HCT116 (cell line): ENCODE measurements at regions not wholly inside any gene's neighbourhood (a gene's known extent, or its start where the extent isn't known, plus 50 kb on each side); places are given as distances from the start of the nearest gene placed in this dataset.

Experiments
- ATAC-seq: fragments of 200-7000 bp; cut with Tn5 transposase; 2 replicates; pipeline ENCODE4 v1.9.1; 2020; ENCODE audit warnings: mild to moderate bottlenecking, moderate library complexity
- BruUV-seq: library from RNA; stranded (reverse); fragments of 400-500 nt; replicated peaks from 2 replicates; lab custom pipeline; 2021; lab: Mats Ljungman, UMichigan
- CTCF ChIA-PET: fragments of 300-600 bp; sonication (Branson Sonifier 250); formaldehyde crosslinking; loops from one replicate; lab custom pipeline; 2021; ENCODE audit warnings: antibody characterized with exemption; lab: Charles Lee
- POLR2A ChIA-PET: fragments of 300-600, 350-600 bp; sonication (Branson Sonifier 250); formaldehyde crosslinking; loops from one replicate; lab custom pipeline; 2021; ENCODE audit warnings: antibody characterized with exemption; lab: Charles Lee
- RAD21 ChIA-PET, 2 experiments: fragments of 300-600 bp; sonication (Branson Sonifier 250); formaldehyde crosslinking; loops; one replicate each; lab custom pipeline; 2023; ENCODE audit warnings: low total read pairs in 2 of 2; ENCODE audit not compliant: uncharacterized antibody in 2 of 2, unreplicated experiment in 2 of 2, low non-redundant PET in 1 of 2; lab: Charles Lee
- DNase-seq: peaks from one replicate; pipeline ENCODE4 v3.0.0-alpha.2; 2010; ENCODE audit warnings: low read depth, low spot score
- H2AFZ ChIP-seq: fragments of 200-600 bp; shearing (Covaris generic), sonication (generic); 2 replicates; pipeline ENCODE4 v1.6.1; 2017; ENCODE audit warnings: low read depth, mixed run types, mixed read lengths, antibody characterized with exemption, low read length; ENCODE audit not compliant: poor library complexity, severe bottlenecking
- H3K27ac ChIP-seq: 2 replicates; pipeline ENCODE4 v1.5.1; 2012; ENCODE audit warnings: low read depth, low read length
- H3K27me3 ChIP-seq: fragments of 200-600 bp; sonication (generic); 2 replicates; pipeline ENCODE4 v1.6.1; 2016; ENCODE audit warnings: mixed run types, low read length, mixed read lengths; ENCODE audit not compliant: insufficient read depth
- H3K36me3 ChIP-seq, 2 experiments: fragments of 200-500 bp in 1 of 2; fragments of 200-600 bp in 1 of 2; sonication (Bioruptor generic) in 1 of 2; sonication (generic) in 1 of 2; 2 replicates each; pipeline versions ENCODE4 v1.5.1 to v1.6.1; 2014 to 2016; ENCODE audit warnings: low read length in 2 of 2, inconsistent platforms in 1 of 2, mixed read lengths in 1 of 2, mixed run types in 1 of 2; ENCODE audit not compliant: insufficient read depth in 2 of 2, control insufficient read depth in 1 of 2
- H3K4me1 ChIP-seq, 2 experiments: fragments of 200-600 bp in 1 of 2; sonication (generic) in 1 of 2; 2 replicates each; pipeline versions ENCODE4 v1.5.1 to v1.6.1; 2012 to 2017; ENCODE audit warnings: low read length in 2 of 2, inconsistent platforms in 1 of 2, mild to moderate bottlenecking in 1 of 2, mixed read lengths in 1 of 2, mixed run types in 1 of 2, moderate library complexity in 1 of 2; ENCODE audit not compliant: insufficient read depth in 2 of 2, control insufficient read depth in 1 of 2
- H3K4me2 ChIP-seq: fragments of 200-600 bp; sonication (generic); 2 replicates; pipeline ENCODE4 v1.6.1; 2017; ENCODE audit warnings: mixed run types, low read length, mixed read lengths
- H3K4me3 ChIP-seq, 2 experiments: fragments of 200-600 bp in 1 of 2; sonication (generic) in 1 of 2; replicated peaks in 1 of 2; 2 replicates each; pipeline ENCODE4 v1.5.1; 2011 to 2016; ENCODE audit warnings: low read length in 2 of 2, control low read depth in 1 of 2, low read depth in 1 of 2, mild to moderate bottlenecking in 1 of 2, mixed read lengths in 1 of 2, mixed run types in 1 of 2
- H3K79me2 ChIP-seq: fragments of 200-600 bp; sonication (generic); 2 replicates; pipeline ENCODE4 v1.6.1; 2017; ENCODE audit warnings: mild to moderate bottlenecking, mixed run types, low read length, moderate library complexity, mixed read lengths; ENCODE audit not compliant: insufficient read depth
- H3K9ac ChIP-seq: fragments of 200-600 bp; sonication (generic); 2 replicates; pipeline ENCODE4 v1.6.1; 2016; ENCODE audit warnings: low read length, mixed read lengths
- H3K9me2 ChIP-seq: fragments of 200-600 bp; sonication (generic), shearing (Covaris generic); 2 replicates; pipeline ENCODE4 v1.6.1; 2017; ENCODE audit warnings: mixed run types, mild to moderate bottlenecking, moderate library complexity; ENCODE audit not compliant: insufficient read depth
- H3K9me3 ChIP-seq, 2 experiments: fragments of 200-500 bp in 1 of 2; fragments of 200-600 bp in 1 of 2; sonication (Bioruptor generic) in 1 of 2; sonication (generic) in 1 of 2; 2 replicates each; pipeline ENCODE4 v1.6.1; 2014 to 2017; ENCODE audit warnings: low read length in 2 of 2, mixed read lengths in 2 of 2, inconsistent platforms in 1 of 2, low read depth in 1 of 2, mild to moderate bottlenecking in 1 of 2, mixed run types in 1 of 2, moderate library complexity in 1 of 2; ENCODE audit not compliant: control insufficient read depth in 1 of 2, insufficient read depth in 1 of 2
- H4K20me1 ChIP-seq: fragments of 200-600 bp; sonication (generic), shearing (Covaris generic); 2 replicates; pipeline ENCODE4 v1.6.1; 2017; ENCODE audit warnings: mixed run types, mild to moderate bottlenecking, moderate library complexity; ENCODE audit not compliant: insufficient read depth
- CBX3 ChIP-seq: IDR thresholded peaks from 2 replicates; pipeline ENCODE4 v1.6.1; 2012; ENCODE audit warnings: low read depth
- CEBPB ChIP-seq: IDR thresholded peaks from 2 replicates; pipeline ENCODE4 v1.6.1; 2012; ENCODE audit warnings: low read depth
- EGR1 ChIP-seq: IDR thresholded peaks from 2 replicates; pipeline ENCODE4 v1.6.1; 2012; ENCODE audit warnings: low read depth
- ELF1 ChIP-seq: IDR thresholded peaks from 2 replicates; pipeline ENCODE4 v1.6.1; 2012; ENCODE audit warnings: low read depth, borderline replicate concordance
- EZH2 ChIP-seq: fragments of 200-600 bp; sonication (generic); IDR thresholded peaks from 2 replicates; pipeline ENCODE4 v1.6.1; 2017; ENCODE audit warnings: antibody characterized with exemption, mixed run types
- EZH2phosphoT487 ChIP-seq: fragments of 200-600 bp; IDR thresholded peaks from 2 replicates; pipeline ENCODE4 v1.6.1; 2018; ENCODE audit warnings: antibody characterized with exemption, borderline replicate concordance
- JUND ChIP-seq: IDR thresholded peaks from 2 replicates; pipeline ENCODE4 v1.6.1; 2012
- RAD21 ChIP-seq: IDR thresholded peaks from 2 replicates; pipeline ENCODE4 v1.6.1; 2012; ENCODE audit warnings: low read depth, mild to moderate bottlenecking
- SP1 ChIP-seq: IDR thresholded peaks from 2 replicates; pipeline ENCODE4 v1.6.1; 2012; ENCODE audit warnings: low read depth
- SRF ChIP-seq: IDR thresholded peaks from 2 replicates; pipeline ENCODE4 v1.6.1; 2012; ENCODE audit warnings: low read depth
- TCF7L2 ChIP-seq: IDR thresholded peaks from 2 replicates; pipeline ENCODE4 v1.7.0; 2011; ENCODE audit warnings: borderline replicate concordance, inconsistent platforms; ENCODE audit not compliant: insufficient read depth, insufficient read length; ENCODE audit errors: extremely low read depth
- YY1 ChIP-seq: IDR thresholded peaks from 2 replicates; pipeline ENCODE4 v1.6.1; 2011; ENCODE audit warnings: low read length, low read depth, moderate library complexity, mild to moderate bottlenecking; ENCODE audit not compliant: insufficient replicate concordance; ENCODE audit errors: extremely low read depth
- ZFX ChIP-seq: fragments of 450-650 bp; IDR thresholded peaks from 2 replicates; pipeline ENCODE4 v1.6.1; 2017
- ZNF274 ChIP-seq: fragments of 200-500 bp; sonication (Bioruptor generic); IDR thresholded peaks from 2 replicates; pipeline ENCODE4 v1.6.1; 2014; ENCODE audit warnings: mild to moderate bottlenecking, low read depth, low read length, inconsistent platforms
- intact Hi-C: fragments of 100-400 bp; cut with micrococcal nuclease; formaldehyde crosslinking; loops from 2 replicates; pipeline ENCODE4 v1.10.0; 2022
- TF ChIP-seq, protein P1 (sequence below): IDR thresholded peaks from 2 replicates; pipeline ENCODE4 v1.6.1; 2012; ENCODE audit warnings: low read depth
- TF ChIP-seq, protein P2 (sequence below): IDR thresholded peaks from 2 replicates; pipeline ENCODE4 v1.6.1; 2012

DNA sequence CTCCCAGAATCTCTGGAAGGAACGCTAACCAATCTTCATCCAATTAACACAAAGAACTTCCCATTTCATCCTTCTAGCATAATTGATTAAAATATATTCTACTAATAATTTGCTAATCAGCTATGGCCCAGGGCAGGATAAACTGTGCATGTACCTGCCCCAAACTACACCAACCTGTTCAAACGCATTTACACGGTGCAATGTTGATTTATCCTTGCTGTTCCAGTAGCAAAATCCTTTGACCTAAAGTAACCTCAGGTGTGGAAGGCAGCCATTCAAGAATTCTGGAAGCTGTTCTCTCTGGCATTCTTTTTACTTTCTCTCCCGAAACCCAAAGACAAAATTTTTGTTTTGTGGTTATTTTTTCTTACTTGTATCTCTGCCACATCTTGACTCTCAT lies 309.4 kb downstream of the ZNF674 start:
- ChIA-PET POLR2A (no interaction called here), RAD21 (no interaction called here), CTCF (no interaction called here)
- TF ChIP-seq EZH2, result no peak
- no peak for TF ChIP-seq ZNF274
- TF ChIP-seq, protein P1, sequence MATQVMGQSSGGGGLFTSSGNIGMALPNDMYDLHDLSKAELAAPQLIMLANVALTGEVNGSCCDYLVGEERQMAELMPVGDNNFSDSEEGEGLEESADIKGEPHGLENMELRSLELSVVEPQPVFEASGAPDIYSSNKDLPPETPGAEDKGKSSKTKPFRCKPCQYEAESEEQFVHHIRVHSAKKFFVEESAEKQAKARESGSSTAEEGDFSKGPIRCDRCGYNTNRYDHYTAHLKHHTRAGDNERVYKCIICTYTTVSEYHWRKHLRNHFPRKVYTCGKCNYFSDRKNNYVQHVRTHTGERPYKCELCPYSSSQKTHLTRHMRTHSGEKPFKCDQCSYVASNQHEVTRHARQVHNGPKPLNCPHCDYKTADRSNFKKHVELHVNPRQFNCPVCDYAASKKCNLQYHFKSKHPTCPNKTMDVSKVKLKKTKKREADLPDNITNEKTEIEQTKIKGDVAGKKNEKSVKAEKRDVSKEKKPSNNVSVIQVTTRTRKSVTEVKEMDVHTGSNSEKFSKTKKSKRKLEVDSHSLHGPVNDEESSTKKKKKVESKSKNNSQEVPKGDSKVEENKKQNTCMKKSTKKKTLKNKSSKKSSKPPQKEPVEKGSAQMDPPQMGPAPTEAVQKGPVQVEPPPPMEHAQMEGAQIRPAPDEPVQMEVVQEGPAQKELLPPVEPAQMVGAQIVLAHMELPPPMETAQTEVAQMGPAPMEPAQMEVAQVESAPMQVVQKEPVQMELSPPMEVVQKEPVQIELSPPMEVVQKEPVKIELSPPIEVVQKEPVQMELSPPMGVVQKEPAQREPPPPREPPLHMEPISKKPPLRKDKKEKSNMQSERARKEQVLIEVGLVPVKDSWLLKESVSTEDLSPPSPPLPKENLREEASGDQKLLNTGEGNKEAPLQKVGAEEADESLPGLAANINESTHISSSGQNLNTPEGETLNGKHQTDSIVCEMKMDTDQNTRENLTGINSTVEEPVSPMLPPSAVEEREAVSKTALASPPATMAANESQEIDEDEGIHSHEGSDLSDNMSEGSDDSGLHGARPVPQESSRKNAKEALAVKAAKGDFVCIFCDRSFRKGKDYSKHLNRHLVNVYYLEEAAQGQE, result no peak
- no peak for TF ChIP-seq YY1
- no peak for TF ChIP-seq ELF1
- TF ChIP-seq ZFX, result no peak
- no peak overlapping the region for H3K27ac ChIP-seq
- no peak for DNase-seq
- BruUV-seq, result no TSS peak
- no peaks in the 10 kb centered on the region for H4K20me1 ChIP-seq
- no peaks in the 10 kb centered on the region for H3K36me3 ChIP-seq
- intact Hi-C loops, result no loop called here
- H3K9me2 ChIP-seq, result no peaks in the 10 kb centered on the region
- ATAC-seq, result no peak
- H3K9ac ChIP-seq, result no peak overlapping the region
- no peaks in the 10 kb centered on the region for H3K27me3 ChIP-seq
- no peaks in the 10 kb centered on the region for H3K4me1 ChIP-seq
- no peak overlapping the region for H2AFZ ChIP-seq
- no peaks in the 10 kb centered on the region for H3K9me3 ChIP-seq
- no peak overlapping the region for H3K4me2 ChIP-seq
- H3K79me2 ChIP-seq, result no peaks in the 10 kb centered on the region
- no peak overlapping the region for H3K4me3 ChIP-seq

DNA sequence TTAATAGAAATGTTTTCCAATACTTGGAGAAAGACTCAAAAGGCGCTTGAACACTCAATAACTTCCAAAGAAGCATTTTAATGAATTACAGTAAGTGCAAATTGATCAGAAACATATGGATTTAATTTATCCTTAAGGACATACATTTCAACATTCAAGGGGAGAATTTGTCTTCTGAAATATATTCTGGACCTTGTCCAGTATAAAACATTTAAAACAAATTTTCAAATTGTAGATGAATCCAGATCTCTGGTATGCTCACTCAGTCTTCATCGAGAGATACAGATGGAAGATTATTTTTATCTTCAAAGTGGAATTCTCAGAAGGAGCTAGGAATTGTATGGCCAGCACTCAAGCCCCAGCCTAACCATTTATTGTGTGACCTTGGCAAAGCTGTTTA lies 310.4 kb downstream of the ZNF674 start:
- H3K27me3 ChIP-seq, result no peaks in the 10 kb centered on the region
- CTCF ChIA-PET, result no interaction called here
- ATAC-seq (no peak), DNase-seq (no peak)
- no peaks in the 10 kb centered on the region for H3K9me3 ChIP-seq
- H3K9me2 ChIP-seq, result no peaks in the 10 kb centered on the region
- no peak overlapping the region for H3K27ac ChIP-seq
- H2AFZ ChIP-seq, result no peak overlapping the region
- RAD21 ChIA-PET, result no interaction called here
- no peaks in the 10 kb centered on the region for H3K4me1 ChIP-seq
- no peak overlapping the region for H3K4me2 ChIP-seq
- POLR2A ChIA-PET, result no interaction called here
- H4K20me1 ChIP-seq, result no peaks in the 10 kb centered on the region
- H3K36me3 ChIP-seq, result no peaks in the 10 kb centered on the region
- BruUV-seq, result no TSS peak
- no peak overlapping the region for H3K4me3 ChIP-seq
- intact Hi-C loops, result no loop called here
- H3K79me2 ChIP-seq, result no peaks in the 10 kb centered on the region
- H3K9ac ChIP-seq, result no peak overlapping the region
- TF ChIP-seq EGR1 (no peak), CEBPB (no peak), SP1 (no peak), RAD21 (no peak), EZH2phosphoT487 (no peak), CBX3 (no peak), ZNF274 (no peak), TCF7L2 (no peak), SRF (no peak), JUND (no peak)
- TF ChIP-seq, protein P2, sequence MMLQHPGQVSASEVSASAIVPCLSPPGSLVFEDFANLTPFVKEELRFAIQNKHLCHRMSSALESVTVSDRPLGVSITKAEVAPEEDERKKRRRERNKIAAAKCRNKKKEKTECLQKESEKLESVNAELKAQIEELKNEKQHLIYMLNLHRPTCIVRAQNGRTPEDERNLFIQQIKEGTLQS, result no peak
- TF ChIP-seq, protein P1, result no peak
